WERI-Rb-1 (cell line): ENCODE measurements at regions not wholly inside any gene's neighbourhood (a gene's known extent, or its start where the extent isn't known, plus 50 kb on each side); places are given as distances from the start of the nearest gene placed in this dataset.
"Not testable (repeated sequence)": the region's sequence is repeated elsewhere in the genome, so short reads cannot be mapped to it uniquely, and the experiment has no call there.

Experiments
- DNase-seq: peaks from one replicate; pipeline ENCODE4 v3.0.0-alpha.2; 2020
- H3K27ac ChIP-seq: fragments of 250-450 bp; sonication (Bioruptor Pico); 2 replicates; pipeline ENCODE4 v1.5.1; 2020; ENCODE audit warnings: mild to moderate bottlenecking, moderate library complexity
- H3K27me3 ChIP-seq: fragments of 250-450 bp; sonication (Bioruptor Pico); 2 replicates; pipeline ENCODE4 v1.5.1; 2021; ENCODE audit warnings: mild to moderate bottlenecking, low read depth, moderate library complexity; ENCODE audit not compliant: insufficient read depth, severe bottlenecking
- H3K36me3 ChIP-seq: fragments of 250-450 bp; sonication (Bioruptor Pico); 2 replicates; pipeline ENCODE4 v1.5.1; 2020; ENCODE audit warnings: mild to moderate bottlenecking, moderate library complexity
- H3K4me3 ChIP-seq: 2 replicates; pipeline ENCODE4 v1.5.1; 2011; ENCODE audit warnings: low read depth, mild to moderate bottlenecking, control low read depth, low read length
- H3K9me3 ChIP-seq: fragments of 250-450 bp; sonication (Bioruptor Pico); 2 replicates; pipeline ENCODE4 v1.5.1; 2021; ENCODE audit warnings: mild to moderate bottlenecking, moderate library complexity; ENCODE audit not compliant: severe bottlenecking

DNA sequence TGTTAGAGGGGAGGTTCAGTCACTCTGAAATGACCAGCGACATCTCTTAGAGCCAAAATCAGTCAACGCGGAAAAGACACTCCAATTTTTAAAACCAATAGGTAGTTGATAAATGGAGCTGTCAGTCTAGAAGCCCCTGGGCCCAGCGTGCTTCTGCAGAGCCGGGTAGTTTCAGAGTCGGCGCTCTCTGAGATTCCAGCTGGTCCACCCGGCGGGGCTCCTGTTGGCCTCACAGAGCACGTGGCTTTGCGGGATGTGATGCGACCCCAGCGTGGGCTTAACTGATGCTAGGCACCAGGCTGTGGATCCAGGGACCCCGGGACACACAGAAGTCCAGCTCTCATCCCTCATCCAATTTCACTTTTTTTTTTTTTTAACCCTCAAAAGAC is 245.9 kb downstream of the BCL2L11 start:
- not testable (repeated sequence) for H3K4me3 ChIP-seq, H3K36me3 ChIP-seq, H3K27ac ChIP-seq

DNA sequence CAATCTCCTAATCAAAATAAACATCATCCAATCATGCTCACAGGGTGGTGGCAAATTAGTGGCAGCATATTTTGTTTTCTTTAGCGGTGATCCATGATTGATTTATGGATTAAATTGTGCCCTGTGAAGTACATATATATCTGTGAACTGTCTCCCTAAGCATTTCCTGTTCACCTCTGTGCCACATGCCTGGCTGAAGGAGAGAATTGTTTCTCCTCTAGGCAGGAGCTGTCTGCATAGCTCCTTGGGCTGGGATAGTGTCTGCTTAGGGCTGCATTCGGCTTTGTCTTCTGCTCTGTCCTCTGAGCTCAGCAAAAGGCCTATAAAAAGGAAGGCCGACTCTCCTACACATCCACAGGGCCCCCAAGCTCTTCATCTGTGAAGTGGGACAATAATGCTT is 246.4 kb downstream of the BCL2L11 start:
- not testable (repeated sequence) for H3K27me3 ChIP-seq, DNase-seq, H3K4me3 ChIP-seq

More for the DNA sequence above, 245.9 kb downstream of the BCL2L11 start:
- not testable (repeated sequence) for DNase-seq, H3K27me3 ChIP-seq, H3K9me3 ChIP-seq

DNA sequence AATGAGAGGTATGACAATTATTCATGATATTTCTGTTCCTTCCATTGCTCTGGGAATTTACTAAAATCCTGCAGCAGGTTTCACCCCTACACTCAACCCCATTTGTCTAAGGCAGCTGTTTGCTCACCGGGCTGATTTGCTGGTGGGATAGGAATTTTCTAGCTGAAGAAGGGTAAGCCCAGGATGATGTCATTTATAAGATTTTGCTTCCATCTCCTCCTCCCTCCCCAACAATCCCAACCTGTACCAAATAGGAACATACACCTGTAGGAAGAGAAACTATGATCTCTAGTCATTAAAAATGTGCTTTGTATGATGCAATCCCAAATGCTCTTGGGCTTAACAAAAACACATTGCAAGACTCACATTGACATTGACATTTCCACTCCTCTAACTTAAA is 247.2 kb downstream of the BCL2L11 start:
- H3K4me3 ChIP-seq, H3K27ac ChIP-seq: not testable (repeated sequence)

More for the DNA sequence above, 246.4 kb downstream of the BCL2L11 start:
- H3K36me3 ChIP-seq, H3K27ac ChIP-seq, H3K9me3 ChIP-seq: not testable (repeated sequence)

DNA sequence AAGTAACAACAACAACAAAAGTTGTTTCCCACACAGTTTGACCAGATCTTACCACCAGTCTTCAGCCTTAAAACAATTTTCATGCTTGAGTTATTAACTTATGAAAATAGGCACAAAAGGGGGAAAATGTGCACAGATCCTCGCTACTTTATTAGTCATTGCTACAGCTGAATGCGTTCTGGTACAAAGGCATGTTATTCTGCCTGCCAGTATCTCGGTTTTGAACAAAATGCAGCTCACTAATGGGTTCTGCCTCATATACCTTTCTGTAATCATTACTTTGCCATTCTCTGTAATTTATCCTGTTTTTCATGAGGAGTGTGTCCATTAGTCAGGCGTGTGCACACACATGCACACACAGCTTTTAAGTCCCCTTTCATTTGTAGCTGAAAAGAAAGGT is 247.6 kb downstream of the BCL2L11 start:
- not testable (repeated sequence) for H3K36me3 ChIP-seq, H3K4me3 ChIP-seq, H3K27ac ChIP-seq, DNase-seq, H3K27me3 ChIP-seq, H3K9me3 ChIP-seq

More for the DNA sequence above, 247.2 kb downstream of the BCL2L11 start:
- H3K27me3 ChIP-seq, DNase-seq, H3K9me3 ChIP-seq, H3K36me3 ChIP-seq: not testable (repeated sequence)

DNA sequence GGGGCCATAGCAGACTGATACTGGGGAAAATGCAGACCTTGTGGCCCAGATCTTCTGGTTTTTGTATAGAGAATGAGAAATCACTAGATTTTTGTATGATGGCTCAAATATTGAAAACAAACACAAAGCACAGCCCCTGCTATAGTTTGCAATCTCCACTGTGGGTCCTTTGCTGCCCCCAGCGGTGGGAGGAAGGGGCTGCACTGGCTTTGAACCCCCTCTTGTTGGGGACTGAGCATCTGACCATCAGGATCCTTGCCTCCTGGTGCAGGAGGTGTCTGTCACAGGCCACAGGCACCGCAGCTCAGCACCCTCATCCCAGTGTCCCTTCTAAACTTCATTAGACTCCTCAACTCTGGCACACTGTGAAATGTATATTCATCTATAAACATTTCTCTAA is 252.3 kb downstream of the BCL2L11 start:
- DNase-seq, H3K27me3 ChIP-seq, H3K9me3 ChIP-seq, H3K4me3 ChIP-seq, H3K36me3 ChIP-seq, H3K27ac ChIP-seq: not testable (repeated sequence)

GRCh38 chr2:111373989-111374388 is 253.3 kb downstream of the BCL2L11 start:
- not testable (repeated sequence) for H3K9me3 ChIP-seq, DNase-seq, H3K4me3 ChIP-seq, H3K27ac ChIP-seq, H3K36me3 ChIP-seq, H3K27me3 ChIP-seq

DNA sequence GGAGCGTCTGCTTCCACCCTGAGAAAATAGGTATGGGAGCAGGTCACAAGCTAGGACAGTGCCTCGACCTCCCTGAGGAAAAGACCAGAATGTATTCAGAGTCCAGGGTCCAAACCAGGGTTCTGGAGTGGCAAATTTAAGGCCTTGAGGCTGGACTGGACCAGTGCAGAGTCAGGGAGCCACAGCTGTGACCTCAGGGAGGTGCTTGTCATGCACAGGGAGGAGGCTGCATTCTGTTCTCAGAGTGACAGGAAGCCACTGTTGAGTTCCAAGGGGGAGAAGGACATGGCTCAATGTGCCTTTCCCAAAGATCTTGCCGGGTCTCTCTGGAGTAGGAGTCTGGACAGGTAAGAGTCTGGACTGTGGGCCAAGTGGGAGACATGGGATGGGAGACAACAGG is 254.0 kb downstream of the BCL2L11 start:
- not testable (repeated sequence) for H3K9me3 ChIP-seq, H3K27ac ChIP-seq, H3K4me3 ChIP-seq, H3K36me3 ChIP-seq, H3K27me3 ChIP-seq, DNase-seq

DNA sequence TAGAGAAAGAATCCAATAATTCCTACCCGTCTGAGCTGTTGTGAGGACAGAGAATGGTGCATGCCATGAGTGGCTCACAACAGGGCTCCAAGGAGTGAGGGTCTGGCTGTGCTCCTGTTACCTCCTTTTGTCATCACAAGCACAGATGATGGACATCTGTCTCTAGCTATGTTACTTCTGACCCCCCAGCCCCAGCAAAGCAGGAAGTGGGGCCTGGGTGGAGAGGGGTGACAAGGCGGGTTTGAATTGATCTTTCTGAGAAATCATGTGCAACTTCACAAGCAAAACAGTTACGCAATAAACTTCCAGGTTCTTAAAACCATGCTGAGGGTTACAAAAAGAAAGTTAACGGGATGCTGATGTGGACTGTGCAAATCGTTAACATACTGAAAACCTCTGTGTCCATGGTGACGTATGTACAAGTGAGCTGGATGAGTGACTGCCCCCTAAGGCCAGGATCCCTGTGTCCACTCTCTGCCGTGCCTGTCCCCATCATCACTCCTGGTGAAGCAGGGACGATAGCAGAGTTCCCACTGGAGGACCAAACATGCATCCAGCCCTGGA is 254.7 kb downstream of the BCL2L11 start:
- H3K27ac ChIP-seq, H3K9me3 ChIP-seq, H3K36me3 ChIP-seq, DNase-seq, H3K4me3 ChIP-seq, H3K27me3 ChIP-seq: not testable (repeated sequence)

GRCh38 chr2:111376272-111376970 is 255.7 kb downstream of the BCL2L11 start:
- H3K9me3 ChIP-seq, H3K27ac ChIP-seq, H3K36me3 ChIP-seq, H3K27me3 ChIP-seq, H3K4me3 ChIP-seq, DNase-seq: not testable (repeated sequence)

DNA sequence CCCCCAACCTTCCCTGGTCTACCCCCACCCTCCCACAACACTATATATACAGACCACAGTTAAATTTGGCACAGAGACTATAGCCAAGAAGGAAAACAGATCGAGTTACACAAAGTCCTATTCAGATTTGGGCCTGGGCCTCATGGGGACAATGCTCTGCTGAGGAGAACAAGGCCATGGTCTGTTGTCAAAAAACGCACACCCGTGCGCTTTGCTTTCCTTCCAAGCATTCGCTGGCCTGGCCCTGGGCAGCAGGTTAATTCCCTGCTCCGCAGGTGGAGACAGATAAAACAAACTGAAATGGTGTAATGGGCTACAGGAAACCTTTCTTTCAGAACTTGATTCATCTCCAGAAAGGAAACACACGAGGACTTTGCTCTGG is 256.2 kb downstream of the BCL2L11 start:
- H3K4me3 ChIP-seq, H3K36me3 ChIP-seq, H3K9me3 ChIP-seq, DNase-seq, H3K27me3 ChIP-seq, H3K27ac ChIP-seq: not testable (repeated sequence)

GRCh38 chr2:111377386-111377959 is 256.8 kb downstream of the BCL2L11 start:
- not testable (repeated sequence) for H3K27me3 ChIP-seq, DNase-seq, H3K9me3 ChIP-seq, H3K36me3 ChIP-seq, H3K27ac ChIP-seq, H3K4me3 ChIP-seq

- DNase-seq, H3K27ac ChIP-seq, H3K36me3 ChIP-seq, H3K9me3 ChIP-seq, H3K27me3 ChIP-seq, H3K4me3 ChIP-seq: not testable (repeated sequence)
Observed at GRCh38 chr2:111378348-111378747, 257.6 kb downstream of the BCL2L11 start.

- DNase-seq, H3K9me3 ChIP-seq, H3K36me3 ChIP-seq, H3K4me3 ChIP-seq, H3K27ac ChIP-seq, H3K27me3 ChIP-seq: not testable (repeated sequence)
Observed at GRCh38 chr2:111380733-111381439, 260.2 kb downstream of the BCL2L11 start.

DNA sequence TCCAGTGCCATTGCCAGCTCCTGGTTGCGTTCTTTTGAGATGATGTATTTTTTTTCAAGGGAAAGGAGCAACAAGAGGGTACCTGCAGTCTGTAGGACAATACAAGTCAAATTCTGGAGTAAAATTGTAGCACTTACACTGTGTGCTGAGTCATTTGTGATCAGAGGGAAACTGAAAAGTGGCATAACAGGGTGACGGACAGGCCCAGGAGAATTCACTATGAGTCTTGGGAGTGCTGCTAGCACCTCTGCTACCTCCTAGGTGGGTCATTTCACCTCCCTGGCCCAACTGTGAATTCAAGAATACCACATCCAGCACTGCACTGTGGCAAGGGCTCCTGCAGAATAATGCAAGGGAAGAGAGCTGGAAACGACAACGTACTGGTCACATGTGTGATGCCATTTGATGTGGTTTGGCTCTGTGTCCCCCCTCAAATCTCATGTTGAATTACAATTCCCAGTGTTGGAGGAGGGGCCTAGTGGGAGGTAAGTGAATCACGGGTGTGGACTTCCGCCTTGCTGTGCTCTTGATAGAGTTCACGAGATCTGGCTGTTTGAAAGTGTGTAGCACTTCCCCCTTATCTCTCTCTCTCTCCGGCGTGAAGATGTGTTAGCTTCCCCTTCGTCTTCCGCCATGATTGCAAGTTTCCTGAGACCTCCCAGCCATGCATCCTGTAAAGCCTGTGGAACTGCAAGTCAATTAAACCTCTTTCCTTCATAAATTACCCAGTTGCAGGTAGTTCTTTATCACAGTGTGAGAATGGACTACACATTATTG is 261.0 kb downstream of the BCL2L11 start:
- not testable (repeated sequence) for DNase-seq, H3K27ac ChIP-seq, H3K27me3 ChIP-seq, H3K36me3 ChIP-seq, H3K9me3 ChIP-seq, H3K4me3 ChIP-seq
